ENCODE measurements at regions not wholly inside any gene's neighbourhood (a gene's known extent, or its start where the extent isn't known, plus 50 kb on each side); places are given as distances from the start of the nearest gene placed in this dataset.

GRCh38 chr5:113950186-113950585, 411.7 kb upstream of the KCNN2 start:
- TF ChIP-seq POLR2A (IDR thresholded peaks at IDR 0.05) (no peak), CTCF (IDR thresholded peaks at IDR 0.05) (no peak)
